Peyer's patch (tissue), 4 donors: ENCODE measurements at regions not wholly inside any gene's neighbourhood (a gene's known extent, or its start where the extent isn't known, plus 50 kb on each side); places are given as distances from the start of the nearest gene placed in this dataset.

Experiments
- POLR2A ChIP-seq, 2 donors: fragments of 450-650 bp; IDR thresholded peaks; one replicate each; pipeline ENCODE4 v1.5.1; 2017; ENCODE audit warnings: antibody characterized with exemption in 2 of 2, mild to moderate bottlenecking in 2 of 2, moderate library complexity in 2 of 2
- TF ChIP-seq, protein P1 (sequence below), 6 experiments: fragments of 450-650 bp in 4 of 6; fragments of 200-600 bp in 2 of 6; sonication (generic) in 1 of 6; IDR thresholded peaks; one replicate each; pipeline ENCODE4 v1.5.1; 2017 to 2019; ENCODE audit warnings: antibody characterized with exemption in 6 of 6, mild to moderate bottlenecking in 3 of 6, moderate library complexity in 1 of 6

- TF ChIP-seq POLR2A (IDR thresholded peaks at IDR 0.05): no peak
- TF ChIP-seq, protein P1, sequence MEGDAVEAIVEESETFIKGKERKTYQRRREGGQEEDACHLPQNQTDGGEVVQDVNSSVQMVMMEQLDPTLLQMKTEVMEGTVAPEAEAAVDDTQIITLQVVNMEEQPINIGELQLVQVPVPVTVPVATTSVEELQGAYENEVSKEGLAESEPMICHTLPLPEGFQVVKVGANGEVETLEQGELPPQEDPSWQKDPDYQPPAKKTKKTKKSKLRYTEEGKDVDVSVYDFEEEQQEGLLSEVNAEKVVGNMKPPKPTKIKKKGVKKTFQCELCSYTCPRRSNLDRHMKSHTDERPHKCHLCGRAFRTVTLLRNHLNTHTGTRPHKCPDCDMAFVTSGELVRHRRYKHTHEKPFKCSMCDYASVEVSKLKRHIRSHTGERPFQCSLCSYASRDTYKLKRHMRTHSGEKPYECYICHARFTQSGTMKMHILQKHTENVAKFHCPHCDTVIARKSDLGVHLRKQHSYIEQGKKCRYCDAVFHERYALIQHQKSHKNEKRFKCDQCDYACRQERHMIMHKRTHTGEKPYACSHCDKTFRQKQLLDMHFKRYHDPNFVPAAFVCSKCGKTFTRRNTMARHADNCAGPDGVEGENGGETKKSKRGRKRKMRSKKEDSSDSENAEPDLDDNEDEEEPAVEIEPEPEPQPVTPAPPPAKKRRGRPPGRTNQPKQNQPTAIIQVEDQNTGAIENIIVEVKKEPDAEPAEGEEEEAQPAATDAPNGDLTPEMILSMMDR (IDR thresholded peaks at IDR 0.05): no peak
Measured at GRCh38 chr1:39087435-39087834, 61.3 kb downstream of the NDUFS5 start.
